ENCODE measurements at regions not wholly inside any gene's neighbourhood (a gene's known extent, or its start where the extent isn't known, plus 50 kb on each side); places are given as distances from the start of the nearest gene placed in this dataset. TPM values are rescaled to one million over a fixed set of nuclear protein-coding genes. Genes with fewer than 3 reads are reported as not detected.

- Histone ChIP-seq H3K9ac (ENCODE audit: low read length) (no peak overlapping the region), H2AFZ (ENCODE audit: low read length) (no peak overlapping the region), H3K27me3 (ENCODE audit: low read length) (peaks cover 65% of the 10 kb centered on the region), H3K4me1 (ENCODE audit: insufficient read depth, low read length) (no peaks in the 10 kb centered on the region), H3K9me2 (replicated peaks; ENCODE audit: low read length) (no peaks in the 10 kb centered on the region), H3F3A (ENCODE audit: low read length, unreplicated experiment) (no peaks in the 10 kb centered on the region), H4K20me1 (ENCODE audit: low read length) (no peaks in the 10 kb centered on the region), H3K36me3 (ENCODE audit: low read depth, low read length) (no peaks in the 10 kb centered on the region), H3K27ac (ENCODE audit: low read length) (no peak overlapping the region), H3K9me3 (ENCODE audit: low read length) (no peaks in the 10 kb centered on the region), H3K79me2 (ENCODE audit: low read length) (no peaks in the 10 kb centered on the region), H3K4me3 (ENCODE audit: low read length) (no peak overlapping the region), H3K4me2 (ENCODE audit: low read length) (no peak overlapping the region)
- DNase-seq (no peak), ATAC-seq (no peak)
- TF ChIP-seq EZH2phosphoT487 (IDR thresholded peaks at IDR 0.05; ENCODE audit: borderline replicate concordance, low read length) (no peak), CTCF (conservative IDR thresholded peaks at IDR 0.05; ENCODE audit: low read depth, low read length) (no peak), EZH2 (IDR thresholded peaks at IDR 0.05; ENCODE audit: low read length, unreplicated experiment) (no peak)
- intact Hi-C loops (cut with micrococcal nuclease), result no loop called here
- no TSS peak for BruUV-seq (replicated peaks)
- CTCF ChIA-PET, result no interaction called here
- POLR2A ChIA-PET (ENCODE audit: unreplicated experiment), result no interaction called here
These were observed 71.3 kb downstream of the CMPK2 start for GRCh38 chr2:6794448-6794847.

Small RNA genes in the stretch of these regions (microRNA-seq; reads per million reads assigned to microRNA genes)
- gene MIR7158 (ENCODE audit: unreplicated experiment), result not detected
- not detected for gene MIR7515 (ENCODE audit: unreplicated experiment)
